HG03196 (cell line): ENCODE measurements at regions not wholly inside any gene's neighbourhood (a gene's known extent, or its start where the extent isn't known, plus 50 kb on each side); places are given as distances from the start of the nearest gene placed in this dataset.
A peak's percentile ranks its signal among the peaks of the same experiment; 100 is the strongest.

Experiments used
- ATAC-seq: cut with Tn5 transposase; IDR thresholded peaks from one replicate; pipeline ENCODE4 v1.9.1; 2021; ENCODE audit not compliant: unreplicated experiment

GRCh38 chr12:40551466-40551865 is 140.8 kb upstream of the CNTN1 start:
- no peak for ATAC-seq

- ATAC-seq, result no peak
Observed at GRCh38 chr12:40552868-40553267, 139.4 kb upstream of the CNTN1 start.

GRCh38 chr12:40557980-40558379 is 134.3 kb upstream of the CNTN1 start:
- ATAC-seq, result no peak

DNA sequence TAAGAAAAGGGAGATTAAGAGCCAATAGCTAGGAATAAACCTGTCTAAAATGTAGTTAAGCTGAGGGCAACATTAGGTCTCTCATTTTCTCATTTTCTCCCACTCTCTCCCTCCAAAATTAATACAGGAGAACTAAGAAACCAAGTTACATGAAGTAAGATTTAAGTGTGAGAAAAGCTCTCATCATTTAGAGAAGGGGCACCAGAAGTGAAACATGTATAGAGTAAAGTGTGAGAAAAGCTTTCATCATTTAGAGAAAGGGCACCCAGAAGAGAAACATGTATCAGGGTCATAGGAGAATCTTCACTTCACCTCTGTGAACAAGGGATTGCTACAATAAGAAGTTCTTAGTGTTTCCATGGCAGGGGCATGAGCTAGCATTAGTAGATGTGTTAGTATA is 132.4 kb upstream of the CNTN1 start:
- ATAC-seq, result peak; percentile 65

- ATAC-seq, result no peak
Observed at GRCh38 chr12:40560848-40561247, 131.4 kb upstream of the CNTN1 start.

GRCh38 chr12:40561395-40561966 is 130.8 kb upstream of the CNTN1 start:
- ATAC-seq, result peak; percentile 49

GRCh38 chr12:40565029-40565633 is 127.1 kb upstream of the CNTN1 start:
- ATAC-seq, result no peak

DNA sequence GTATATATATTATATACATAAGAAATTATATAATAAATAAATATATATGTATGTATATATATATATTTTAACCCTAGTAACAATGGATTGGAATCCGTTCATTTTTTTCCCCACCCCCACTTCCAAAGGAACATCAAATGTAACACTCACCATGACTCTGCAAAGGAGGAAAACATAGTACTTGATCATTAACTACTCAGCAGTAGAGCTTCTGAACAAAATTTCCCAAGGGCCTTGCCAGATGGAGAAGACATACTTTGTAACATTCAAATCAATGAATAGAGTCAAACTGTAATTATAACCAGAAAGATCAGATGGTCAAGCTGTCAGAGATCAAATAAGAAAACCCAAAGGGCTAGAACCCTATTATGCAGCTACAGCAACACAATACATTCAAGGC is 126.0 kb upstream of the CNTN1 start:
- no peak for ATAC-seq

GRCh38 chr12:40569626-40570179 is 122.5 kb upstream of the CNTN1 start:
- no peak for ATAC-seq

DNA sequence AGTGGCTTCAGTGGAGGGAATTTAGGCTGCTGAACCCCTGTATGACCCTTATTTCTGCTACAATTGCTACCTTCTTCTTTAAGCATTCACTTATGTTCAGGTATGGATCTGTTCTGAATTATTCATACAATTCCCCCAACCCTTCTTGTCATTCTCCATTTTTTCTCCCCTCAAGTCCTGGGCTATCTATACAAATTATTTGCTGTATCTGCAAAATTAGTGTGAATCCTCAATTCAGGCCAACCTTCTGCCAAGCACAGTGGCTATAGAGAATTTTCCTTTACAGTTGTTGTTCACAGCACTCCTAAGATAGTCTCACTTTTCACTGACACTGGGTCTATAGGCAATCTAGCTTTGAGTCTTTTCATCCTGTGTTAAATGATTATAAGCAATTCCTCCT is 119.2 kb upstream of the CNTN1 start:
- ATAC-seq, result no peak

DNA sequence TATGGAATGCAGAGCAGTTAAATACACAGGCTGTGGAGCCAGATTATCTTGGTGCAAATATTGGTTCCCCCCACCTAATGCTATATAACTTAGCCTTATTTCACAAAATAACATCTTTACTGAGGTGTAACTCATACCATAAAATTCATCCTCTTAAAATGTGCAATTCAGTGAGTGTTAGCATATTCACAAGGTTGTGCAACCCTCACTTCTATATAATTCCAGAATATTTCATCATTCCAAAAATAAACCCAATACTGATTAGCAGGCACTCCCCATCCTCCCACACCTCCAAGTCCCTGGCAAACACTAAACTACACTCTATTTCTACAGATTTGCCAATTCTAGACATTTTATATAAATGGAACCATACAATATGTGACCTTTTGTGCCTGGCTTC is 116.3 kb upstream of the CNTN1 start:
- ATAC-seq, result no peak

DNA sequence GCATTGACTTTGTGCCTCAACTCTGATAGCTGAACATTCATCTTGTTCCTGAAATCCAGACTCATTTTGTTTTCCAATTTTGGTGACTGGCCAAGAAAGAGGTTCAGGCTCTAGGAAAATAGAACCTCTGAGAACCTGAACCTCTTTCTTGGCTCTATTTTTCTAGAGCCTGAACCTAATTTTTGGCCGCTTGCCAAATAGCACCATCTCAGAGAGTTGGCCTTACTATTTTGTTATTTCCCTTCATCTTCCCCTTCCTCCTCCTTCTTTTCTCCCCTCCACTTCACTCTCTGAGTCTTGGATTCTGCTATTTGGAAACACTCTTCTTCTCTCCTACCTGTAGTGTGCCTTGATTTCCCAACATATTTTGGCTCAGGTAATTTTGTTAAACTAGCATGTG is 114.4 kb upstream of the CNTN1 start:
- ATAC-seq, result no peak

GRCh38 chr12:40579687-40580086 is 112.6 kb upstream of the CNTN1 start:
- no peak for ATAC-seq

GRCh38 chr12:40580346-40580745 is 111.9 kb upstream of the CNTN1 start:
- ATAC-seq, result no peak

DNA sequence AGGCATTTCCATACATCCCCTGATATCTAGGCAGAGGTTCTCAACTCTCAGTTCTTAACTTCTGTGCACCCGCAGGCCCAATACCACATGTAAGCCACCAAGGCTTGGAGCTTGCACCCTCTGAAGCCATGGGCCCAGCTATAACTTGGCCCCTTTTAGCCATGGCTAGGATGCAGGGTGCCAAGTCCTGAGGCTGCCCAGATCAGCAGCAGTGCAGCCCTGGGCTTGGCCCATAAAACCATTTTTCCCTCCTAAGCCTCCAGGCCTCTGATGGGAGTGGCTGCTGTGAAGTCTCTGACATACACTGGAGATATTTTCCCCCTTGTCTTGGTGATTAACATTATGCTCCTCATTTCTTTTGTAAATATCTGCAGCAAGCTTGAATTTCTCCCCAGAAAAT is 110.3 kb upstream of the CNTN1 start:
- ATAC-seq, result no peak

GRCh38 chr12:40583743-40584142 is 108.5 kb upstream of the CNTN1 start:
- ATAC-seq, result no peak

- no peak for ATAC-seq
Observed at GRCh38 chr12:40584763-40585162, 107.5 kb upstream of the CNTN1 start.

- ATAC-seq, result no peak
Observed at GRCh38 chr12:40586823-40587222, 105.4 kb upstream of the CNTN1 start.

GRCh38 chr12:40587421-40587820 is 104.8 kb upstream of the CNTN1 start:
- ATAC-seq, result no peak

- no peak for ATAC-seq
Observed at GRCh38 chr12:40587970-40588369, 104.3 kb upstream of the CNTN1 start.

- no peak for ATAC-seq
Observed at GRCh38 chr12:40597133-40597532, 95.1 kb upstream of the CNTN1 start.

DNA sequence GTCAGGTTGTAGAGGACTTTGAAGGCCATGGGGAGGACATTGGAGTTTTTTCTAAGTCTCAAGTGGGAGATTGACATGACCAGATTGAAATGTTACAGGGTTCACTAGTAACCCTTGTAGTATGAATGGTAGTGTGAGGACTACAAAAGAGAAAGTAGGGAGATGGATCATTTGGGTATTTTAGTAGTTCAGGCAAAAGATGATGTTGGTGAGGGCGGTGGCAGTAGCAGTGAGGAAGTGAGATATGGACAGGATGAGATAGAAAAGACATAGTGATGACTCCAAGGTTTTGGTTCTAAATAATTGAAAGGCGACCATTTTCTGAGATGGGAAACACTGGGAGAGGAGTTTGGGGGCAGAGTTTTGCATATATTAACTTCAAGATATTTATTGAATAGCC is 94.2 kb upstream of the CNTN1 start:
- no peak for ATAC-seq

DNA sequence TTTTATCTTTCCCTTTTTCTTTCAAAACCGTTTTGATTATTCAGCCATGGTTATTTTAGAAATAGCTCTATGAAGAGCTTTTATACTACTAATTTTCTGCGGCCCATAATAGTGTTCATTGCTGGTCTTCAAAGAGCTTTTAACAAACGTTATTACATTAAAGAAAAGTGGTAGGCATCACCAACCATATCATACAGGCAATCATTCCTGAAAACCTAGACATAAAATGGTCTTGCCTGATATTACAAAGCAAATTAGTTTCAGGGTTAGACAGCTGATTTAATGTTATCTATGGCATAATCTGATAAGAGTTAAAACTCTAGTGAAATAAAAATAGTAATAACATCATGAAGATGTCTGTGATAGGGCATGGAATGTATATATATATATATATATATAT is 89.7 kb upstream of the CNTN1 start:
- ATAC-seq, result no peak
